ENCODE measurements at regions not wholly inside any gene's neighbourhood (a gene's known extent, or its start where the extent isn't known, plus 50 kb on each side); places are given as distances from the start of the nearest gene placed in this dataset.

GRCh38 chr4:130419211-130419975 is 1323.4 kb downstream of the C4orf33 start:
- TF ChIP-seq POLR2AphosphoS5 (IDR thresholded peaks at IDR 0.05; ENCODE audit: borderline replicate concordance, low read depth, low read length) (no peak), FOXP2 (optimal IDR thresholded peaks at IDR 0.05; ENCODE audit: control extremely low read depth, extremely low read length, insufficient read depth) (no peak)

Data from SK-N-MC (cell line).